Activated naive CD8-positive, alpha-beta T cell treated with anti-CD3 and anti-CD28 coated beads, Interleukin-2, amount 10 ng/mL, durations not matched to agents 7 days and 5 days (primary cell): ENCODE measurements at regions not wholly inside any gene's neighbourhood (a gene's known extent, or its start where the extent isn't known, plus 50 kb on each side); places are given as distances from the start of the nearest gene placed in this dataset.

Source experiments
- ATAC-seq: fragments of 150-1000 bp; cut with Tn5 transposase; one replicate; pipeline ENCODE4 v1.10.0; 2021; ENCODE audit warnings: low read depth, moderate library complexity
- POLR2A ChIA-PET: fragments of 350-600 bp; sonication (Branson Sonifier 250); formaldehyde crosslinking; loops from one replicate; lab custom pipeline; 2021; ENCODE audit warnings: antibody characterized with exemption; lab: Charles Lee
- DNase-seq: peaks from one replicate; pipeline ENCODE4 v3.0.0; 2021
- H3K27ac Mint-ChIP-seq: one replicate; pipeline ENCODE4 v1.8.0; 2022; ENCODE audit warnings: mild to moderate bottlenecking, mixed read lengths
- H3K27me3 Mint-ChIP-seq: one replicate; pipeline ENCODE4 v1.8.0; 2022; ENCODE audit warnings: mild to moderate bottlenecking, moderate library complexity, mixed read lengths
- H3K36me3 Mint-ChIP-seq: one replicate; pipeline ENCODE4 v1.8.0; 2021; ENCODE audit warnings: mild to moderate bottlenecking, mixed read lengths
- H3K4me1 Mint-ChIP-seq: one replicate; pipeline ENCODE4 v1.8.0; 2021; ENCODE audit warnings: mixed read lengths
- H3K4me3 Mint-ChIP-seq: one replicate; pipeline ENCODE4 v1.8.0; 2022; ENCODE audit warnings: mild to moderate bottlenecking, moderate library complexity, mixed read lengths
- H3K9me3 Mint-ChIP-seq: one replicate; pipeline ENCODE4 v1.8.0; 2021; ENCODE audit warnings: mixed read lengths

- Mint-ChIP-seq H3K27me3 (peaks cover 34% of the 10 kb centered on the region), H3K9me3 (no peaks in the 10 kb centered on the region), H3K4me1 (no peaks in the 10 kb centered on the region), H3K27ac (no peak overlapping the region), H3K36me3 (no peaks in the 10 kb centered on the region), H3K4me3 (no peak overlapping the region)
- POLR2A ChIA-PET, result no interaction called here
- ATAC-seq, result no peak
- no peak for DNase-seq
Measured at GRCh38 chr7:17548014-17548653, 249.7 kb downstream of the AHR start.

DNA sequence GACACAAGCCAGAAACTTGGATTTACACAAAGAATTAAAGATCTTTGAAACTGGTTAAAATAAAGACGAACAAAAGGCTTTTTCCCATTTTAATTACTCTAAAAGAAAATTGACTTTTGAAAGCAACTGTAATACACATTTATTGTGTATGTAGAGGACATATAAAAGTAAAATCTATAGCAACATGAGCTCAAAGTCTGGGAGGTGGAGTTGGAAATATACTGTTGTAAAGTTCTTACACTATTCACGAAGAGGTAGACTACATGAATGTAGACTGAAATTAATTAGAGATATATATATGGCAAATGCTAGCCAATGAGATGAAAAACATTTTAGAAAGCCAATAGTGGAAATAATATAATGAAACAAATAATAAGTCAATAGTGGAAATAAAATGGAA, 251.0 kb downstream of the AHR start:
- H3K9me3 Mint-ChIP-seq, result no peaks in the 10 kb centered on the region
- no peaks in the 10 kb centered on the region for H3K4me1 Mint-ChIP-seq
- H3K27ac Mint-ChIP-seq, result no peak overlapping the region
- no peak overlapping the region for H3K4me3 Mint-ChIP-seq
- peaks cover 28% of the 10 kb centered on the region for H3K27me3 Mint-ChIP-seq
- no peaks in the 10 kb centered on the region for H3K36me3 Mint-ChIP-seq
- DNase-seq, result no peak
- no peak for ATAC-seq
- POLR2A ChIA-PET, result no interaction called here

DNA sequence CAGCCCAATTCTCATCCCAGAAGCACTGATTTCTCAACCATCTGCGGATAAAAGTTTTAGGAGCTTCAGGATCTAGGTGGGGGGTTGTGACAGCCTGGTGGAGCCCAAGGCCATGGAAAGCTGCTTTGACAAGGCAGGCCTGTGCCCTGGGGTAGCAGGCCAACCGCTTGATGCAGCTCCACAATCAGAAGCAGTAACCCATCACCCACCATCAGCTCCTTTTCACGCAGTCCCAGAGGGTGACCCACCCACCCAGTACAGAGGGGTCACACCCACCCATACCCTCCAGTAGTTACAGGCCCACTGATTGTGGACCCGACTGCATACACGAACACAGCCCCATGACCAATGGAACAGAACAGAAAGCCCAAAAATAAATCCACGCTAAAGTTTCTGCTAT, 253.9 kb downstream of the AHR start:
- no peak overlapping the region for H3K27ac Mint-ChIP-seq
- no peaks in the 10 kb centered on the region for H3K4me1 Mint-ChIP-seq
- H3K9me3 Mint-ChIP-seq, result no peaks in the 10 kb centered on the region
- ATAC-seq (no peak), DNase-seq (no peak)
- no peaks in the 10 kb centered on the region for H3K36me3 Mint-ChIP-seq
- H3K4me3 Mint-ChIP-seq, result no peak overlapping the region
- peaks cover 20% of the 10 kb centered on the region for H3K27me3 Mint-ChIP-seq
- POLR2A ChIA-PET, result no interaction called here

DNA sequence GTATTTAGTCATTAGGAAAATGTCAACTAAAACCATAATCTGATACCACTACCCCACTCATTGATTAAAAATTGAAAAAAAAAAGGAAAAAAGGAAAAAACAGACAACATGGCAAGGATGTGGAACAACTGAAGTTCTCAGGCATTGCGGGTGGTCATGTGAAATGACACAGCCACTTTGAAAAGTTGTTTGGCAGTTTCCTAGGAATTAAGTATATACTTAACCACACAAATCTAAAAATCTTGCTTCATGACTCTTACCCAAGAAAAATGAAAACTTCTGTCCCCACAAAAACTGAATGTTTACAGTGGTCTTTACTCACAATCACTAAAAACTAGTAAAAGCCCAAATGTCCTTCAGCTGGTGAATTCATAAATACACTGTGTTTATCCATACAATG, 254.5 kb downstream of the AHR start:
- H3K9me3 Mint-ChIP-seq, result no peaks in the 10 kb centered on the region
- no peaks in the 10 kb centered on the region for H3K36me3 Mint-ChIP-seq
- no peak overlapping the region for H3K27ac Mint-ChIP-seq
- ATAC-seq (no peak), DNase-seq (no peak)
- peaks cover 2% of the 10 kb centered on the region for H3K4me1 Mint-ChIP-seq
- POLR2A ChIA-PET, result no interaction called here
- peaks cover 16% of the 10 kb centered on the region for H3K27me3 Mint-ChIP-seq
- no peak overlapping the region for H3K4me3 Mint-ChIP-seq

DNA sequence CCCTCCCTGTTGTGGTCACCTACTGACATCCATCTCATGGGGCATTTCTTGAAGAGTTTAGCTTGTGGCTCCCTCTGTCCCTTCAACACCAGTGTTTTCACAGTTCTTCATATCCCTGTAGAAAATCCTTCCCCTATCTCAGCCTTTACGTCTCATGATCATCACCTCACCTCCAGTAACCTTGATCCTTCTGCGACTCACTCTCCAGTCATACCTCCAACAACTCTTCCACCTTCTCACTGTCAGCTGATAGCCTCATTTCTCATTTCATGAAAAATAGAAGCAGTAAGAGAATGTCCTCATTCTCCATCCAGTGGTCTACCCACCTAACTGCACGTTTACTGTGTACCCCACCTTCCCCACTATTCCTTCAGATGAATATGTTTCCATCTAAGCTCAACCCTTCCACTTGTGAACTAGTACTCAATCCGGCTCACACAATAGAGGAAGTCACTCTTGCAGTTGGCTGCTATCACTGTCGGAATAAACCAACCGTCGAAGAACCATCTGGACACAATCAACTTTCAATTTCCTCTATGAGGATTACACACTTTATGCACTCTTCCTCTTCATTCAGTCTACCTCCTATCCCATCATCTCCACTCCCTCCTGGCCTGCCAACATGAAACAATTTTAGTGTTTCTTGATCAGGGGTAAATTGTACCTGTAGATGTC, 256.0 kb downstream of the AHR start:
- POLR2A ChIA-PET, result no interaction called here
- ATAC-seq, result no peak
- Mint-ChIP-seq H3K27me3 (peaks cover 16% of the 10 kb centered on the region), H3K4me1 (peaks cover 2% of the 10 kb centered on the region), H3K4me3 (no peak overlapping the region), H3K27ac (no peak overlapping the region), H3K9me3 (no peaks in the 10 kb centered on the region), H3K36me3 (no peaks in the 10 kb centered on the region)
- no peak for DNase-seq

- ATAC-seq (no peak), DNase-seq (no peak)
- no peaks in the 10 kb centered on the region for H3K9me3 Mint-ChIP-seq
- H3K4me3 Mint-ChIP-seq, result no peak overlapping the region
- POLR2A ChIA-PET, result no interaction called here
- peaks cover 9% of the 10 kb centered on the region for H3K27me3 Mint-ChIP-seq
- no peaks in the 10 kb centered on the region for H3K36me3 Mint-ChIP-seq
- peaks cover 2% of the 10 kb centered on the region for H3K4me1 Mint-ChIP-seq
- no peak overlapping the region for H3K27ac Mint-ChIP-seq
Measured at GRCh38 chr7:17556247-17556956, 257.9 kb downstream of the AHR start.

- H3K27ac Mint-ChIP-seq, result no peak overlapping the region
- H3K4me1 Mint-ChIP-seq, result peaks cover 2% of the 10 kb centered on the region
- POLR2A ChIA-PET, result no interaction called here
Measured at GRCh38 chr7:17557251-17557671, 258.8 kb downstream of the AHR start.

GRCh38 chr7:17558135-17558534, 259.7 kb downstream of the AHR start:
- peaks cover 6% of the 10 kb centered on the region for H3K27me3 Mint-ChIP-seq
- no peaks in the 10 kb centered on the region for H3K36me3 Mint-ChIP-seq
- ATAC-seq (no peak), DNase-seq (no peak)
- H3K4me1 Mint-ChIP-seq, result peaks cover 2% of the 10 kb centered on the region
- H3K4me3 Mint-ChIP-seq, result no peak overlapping the region
- no peaks in the 10 kb centered on the region for H3K9me3 Mint-ChIP-seq
- H3K27ac Mint-ChIP-seq, result no peak overlapping the region
- POLR2A ChIA-PET, result no interaction called here

More at GRCh38 chr7:17557251-17557671, 258.8 kb downstream of the AHR start:
- H3K9me3 Mint-ChIP-seq, result no peaks in the 10 kb centered on the region
- H3K4me3 Mint-ChIP-seq, result no peak overlapping the region
- DNase-seq, result no peak
- H3K27me3 Mint-ChIP-seq, result peaks cover 9% of the 10 kb centered on the region
- no peaks in the 10 kb centered on the region for H3K36me3 Mint-ChIP-seq
- ATAC-seq, result no peak

GRCh38 chr7:17558558-17559332, 260.3 kb downstream of the AHR start:
- Mint-ChIP-seq H3K4me3 (no peak overlapping the region), H3K27me3 (peaks cover 11% of the 10 kb centered on the region), H3K36me3 (no peaks in the 10 kb centered on the region), H3K4me1 (peaks cover 2% of the 10 kb centered on the region), H3K9me3 (peaks cover 4% of the 10 kb centered on the region), H3K27ac (no peak overlapping the region)
- ATAC-seq, result no peak
- DNase-seq, result no peak
- POLR2A ChIA-PET, result no interaction called here

GRCh38 chr7:17559388-17559787, 260.9 kb downstream of the AHR start:
- no peak for ATAC-seq
- DNase-seq, result no peak
- Mint-ChIP-seq H3K36me3 (no peaks in the 10 kb centered on the region), H3K27me3 (peaks cover 11% of the 10 kb centered on the region), H3K27ac (no peak overlapping the region), H3K4me3 (no peak overlapping the region), H3K4me1 (peaks cover 2% of the 10 kb centered on the region), H3K9me3 (peaks cover 4% of the 10 kb centered on the region)
- POLR2A ChIA-PET, result no interaction called here

- POLR2A ChIA-PET, result no interaction called here
- no peak for ATAC-seq
- Mint-ChIP-seq H3K4me1 (peaks cover 9% of the 10 kb centered on the region), H3K27ac (no peak overlapping the region), H3K9me3 (peaks cover 4% of the 10 kb centered on the region), H3K27me3 (peaks cover 11% of the 10 kb centered on the region), H3K36me3 (no peaks in the 10 kb centered on the region), H3K4me3 (no peak overlapping the region)
- DNase-seq, result no peak
Measured at GRCh38 chr7:17560516-17560915, 262.1 kb downstream of the AHR start.

- peaks cover 11% of the 10 kb centered on the region for H3K27me3 Mint-ChIP-seq
- no peak overlapping the region for H3K27ac Mint-ChIP-seq
- POLR2A ChIA-PET, result no interaction called here
- H3K36me3 Mint-ChIP-seq, result no peaks in the 10 kb centered on the region
- ATAC-seq, result no peak
- peaks cover 4% of the 10 kb centered on the region for H3K9me3 Mint-ChIP-seq
- no peak overlapping the region for H3K4me3 Mint-ChIP-seq
- no peak for DNase-seq
- peaks cover 9% of the 10 kb centered on the region for H3K4me1 Mint-ChIP-seq
Measured at GRCh38 chr7:17560966-17561365, 262.5 kb downstream of the AHR start.

GRCh38 chr7:17564678-17565212, 266.3 kb downstream of the AHR start:
- Mint-ChIP-seq H3K27ac (no peak overlapping the region), H3K9me3 (peaks cover 13% of the 10 kb centered on the region), H3K4me1 (peaks cover 7% of the 10 kb centered on the region), H3K36me3 (no peaks in the 10 kb centered on the region), H3K4me3 (no peak overlapping the region), H3K27me3 (peaks cover 8% of the 10 kb centered on the region)
- POLR2A ChIA-PET, result no interaction called here
- ATAC-seq, result no peak
- no peak for DNase-seq
